ENCODE measurements at regions not wholly inside any gene's neighbourhood (a gene's known extent, or its start where the extent isn't known, plus 50 kb on each side); places are given as distances from the start of the nearest gene placed in this dataset.
"Not testable (repeated sequence)": the region's sequence is repeated elsewhere in the genome, so short reads cannot be mapped to it uniquely, and the experiment has no call there.

DNA sequence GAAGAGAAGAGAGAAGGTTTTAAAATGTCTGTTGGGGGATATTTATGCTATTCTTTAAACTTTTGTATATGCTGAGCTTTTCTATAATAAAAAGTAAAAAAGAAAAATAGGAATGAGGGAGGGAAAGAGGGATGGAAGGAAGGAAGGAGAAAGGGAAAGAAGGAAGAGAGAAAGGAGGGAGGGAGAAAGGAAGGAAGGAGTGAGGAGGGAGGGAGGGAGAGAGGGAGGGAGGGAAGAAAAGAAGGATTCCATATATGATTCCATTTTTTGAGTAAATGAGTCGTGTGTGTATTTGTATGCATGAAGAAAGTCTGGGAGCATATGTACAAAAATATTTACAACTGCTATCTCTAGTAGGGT lies 120.9 kb upstream of the ZBTB40 start:
- H3K4me1 ChIP-seq (ENCODE audit: control insufficient read depth in 2 of 2, insufficient read depth in 2 of 2, low read length in 2 of 2), result peaks cover 0 to 5% of the 10 kb centered on the region in 2 donors
- no peak overlapping the region for H3K27ac ChIP-seq (ENCODE audit: low read depth in 2 of 2, low read length in 2 of 2)
- H3K9me3 ChIP-seq (ENCODE audit: control insufficient read depth in 2 of 2, low read length in 2 of 2), result no peaks in the 10 kb centered on the region
- no peak overlapping the region for H3K9ac ChIP-seq (ENCODE audit: low read depth in 1 of 2, low read length in 2 of 2)
- H3K27me3 ChIP-seq (ENCODE audit: control insufficient read depth in 2 of 2, insufficient read depth in 2 of 2, low read length in 2 of 2), result peaks cover 0 to 4% of the 10 kb centered on the region in 2 donors
- H3K36me3 ChIP-seq (ENCODE audit: control insufficient read depth in 2 of 2, insufficient read depth in 2 of 2, low read length in 2 of 2), result no peaks in the 10 kb centered on the region
- no peak overlapping the region for H3K4me3 ChIP-seq (ENCODE audit: low read length in 2 of 2)

DNA sequence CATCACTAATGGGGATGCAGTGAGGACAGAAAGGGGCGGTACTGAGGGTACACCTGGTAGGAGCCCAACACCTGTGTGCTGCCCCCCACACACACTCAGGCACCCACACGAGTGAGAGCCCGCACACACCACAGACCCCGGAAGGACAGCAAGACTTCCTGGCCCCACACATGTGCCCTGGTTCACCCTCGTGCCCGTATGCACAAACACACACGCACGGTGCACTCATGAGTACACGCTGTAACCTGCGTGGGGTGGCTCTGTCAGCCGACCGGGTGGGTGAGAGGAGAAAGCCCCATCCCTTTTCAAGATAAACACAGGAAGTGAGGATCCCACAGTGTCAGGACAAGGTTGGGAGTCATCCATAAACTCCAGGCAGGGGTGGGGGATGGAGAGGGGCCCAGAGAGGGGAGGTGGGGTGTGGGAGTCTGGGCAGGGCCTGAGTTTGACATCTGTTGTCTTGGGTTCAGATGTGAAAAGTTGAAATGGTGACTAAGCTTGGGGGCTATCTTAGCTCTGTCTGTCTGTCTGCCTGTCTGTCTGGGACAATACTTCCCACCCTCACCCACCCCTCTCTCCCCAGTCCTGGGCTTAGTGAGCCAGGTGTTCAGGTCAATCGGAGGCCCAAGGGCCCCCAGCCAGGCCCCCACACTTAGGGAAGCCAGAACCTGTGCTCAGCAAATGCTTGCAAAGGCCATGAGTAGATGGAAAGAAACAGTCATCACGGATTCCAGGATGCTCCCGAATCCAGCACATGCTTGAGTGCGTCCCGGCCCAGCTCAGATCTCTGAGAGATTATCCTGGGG lies 119.8 kb upstream of the ZBTB40 start:
- Histone ChIP-seq H3K9me3 (ENCODE audit: control insufficient read depth in 2 of 2, low read length in 2 of 2) (no peaks in the 10 kb centered on the region), H3K4me3 (ENCODE audit: low read length in 2 of 2) (no peak overlapping the region), H3K9ac (ENCODE audit: low read depth in 1 of 2, low read length in 2 of 2) (no peak overlapping the region), H3K27ac (ENCODE audit: low read depth in 2 of 2, low read length in 2 of 2) (no peak overlapping the region), H3K27me3 (ENCODE audit: control insufficient read depth in 2 of 2, insufficient read depth in 2 of 2, low read length in 2 of 2) (peaks cover 0 to 4% of the 10 kb centered on the region in 2 donors), H3K4me1 (ENCODE audit: control insufficient read depth in 2 of 2, insufficient read depth in 2 of 2, low read length in 2 of 2) (peaks cover 0 to 5% of the 10 kb centered on the region in 2 donors), H3K36me3 (ENCODE audit: control insufficient read depth in 2 of 2, insufficient read depth in 2 of 2, low read length in 2 of 2) (no peaks in the 10 kb centered on the region)

- H3K9ac ChIP-seq (ENCODE audit: low read depth in 1 of 2, low read length in 2 of 2), result no peak overlapping the region
- H3K9me3 ChIP-seq (ENCODE audit: control insufficient read depth in 2 of 2, low read length in 2 of 2), result no peaks in the 10 kb centered on the region
- H3K27me3 ChIP-seq (ENCODE audit: control insufficient read depth in 2 of 2, insufficient read depth in 2 of 2, low read length in 2 of 2), result peaks cover 0 to 4% of the 10 kb centered on the region in 2 donors
- H3K4me3 ChIP-seq (ENCODE audit: low read length in 2 of 2), result no peak overlapping the region
- peaks cover 0 to 5% of the 10 kb centered on the region in 2 donors for H3K4me1 ChIP-seq (ENCODE audit: control insufficient read depth in 2 of 2, insufficient read depth in 2 of 2, low read length in 2 of 2)
- H3K36me3 ChIP-seq (ENCODE audit: control insufficient read depth in 2 of 2, insufficient read depth in 2 of 2, low read length in 2 of 2), result no peaks in the 10 kb centered on the region
- no peak overlapping the region for H3K27ac ChIP-seq (ENCODE audit: low read depth in 2 of 2, low read length in 2 of 2)
Observed at GRCh38 chr1:22332424-22332717, 119.3 kb upstream of the ZBTB40 start.

DNA sequence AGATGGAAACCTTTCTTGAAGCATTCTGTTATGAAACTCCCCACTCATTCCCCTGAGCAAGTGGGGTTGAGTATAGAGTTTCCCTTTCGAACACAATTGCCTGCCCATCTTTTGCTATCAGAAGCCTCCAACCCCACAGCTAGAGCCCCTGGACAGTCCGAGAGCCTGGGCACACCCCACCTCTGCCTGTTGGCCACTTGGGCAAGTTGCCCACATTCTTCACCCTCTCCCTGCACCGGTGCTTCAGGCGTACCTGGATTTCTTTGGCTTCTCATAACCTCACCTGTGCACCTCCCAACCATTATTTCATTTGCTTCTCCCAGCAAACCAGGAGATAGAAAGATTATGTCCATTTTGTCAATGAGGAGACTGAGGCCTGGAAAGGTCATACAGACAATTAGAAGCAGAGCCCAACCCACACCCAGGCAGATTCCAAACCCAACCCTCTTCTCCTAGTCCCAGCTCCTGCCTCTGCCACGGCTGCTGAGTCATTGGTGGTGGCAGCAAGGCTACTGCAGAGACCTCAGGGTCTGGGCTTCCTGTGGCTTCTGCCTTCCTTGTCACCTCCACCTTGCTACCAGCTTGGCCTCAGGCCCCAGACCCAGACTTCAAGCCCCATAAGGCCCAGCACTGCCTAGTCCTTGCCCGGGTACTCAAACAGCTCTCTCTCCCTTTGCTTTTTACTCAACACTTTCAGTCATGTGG lies 118.7 kb upstream of the ZBTB40 start:
- Histone ChIP-seq H3K9ac (ENCODE audit: low read depth in 1 of 2, low read length in 2 of 2) (no peak overlapping the region), H3K27ac (ENCODE audit: low read depth in 2 of 2, low read length in 2 of 2) (no peak overlapping the region), H3K27me3 (ENCODE audit: control insufficient read depth in 2 of 2, insufficient read depth in 2 of 2, low read length in 2 of 2) (peaks cover 0 to 4% of the 10 kb centered on the region in 2 donors), H3K4me3 (ENCODE audit: low read length in 2 of 2) (no peak overlapping the region), H3K9me3 (ENCODE audit: control insufficient read depth in 2 of 2, low read length in 2 of 2) (no peaks in the 10 kb centered on the region), H3K4me1 (ENCODE audit: control insufficient read depth in 2 of 2, insufficient read depth in 2 of 2, low read length in 2 of 2) (peaks cover 0 to 5% of the 10 kb centered on the region in 2 donors), H3K36me3 (ENCODE audit: control insufficient read depth in 2 of 2, insufficient read depth in 2 of 2, low read length in 2 of 2) (no peaks in the 10 kb centered on the region)

DNA sequence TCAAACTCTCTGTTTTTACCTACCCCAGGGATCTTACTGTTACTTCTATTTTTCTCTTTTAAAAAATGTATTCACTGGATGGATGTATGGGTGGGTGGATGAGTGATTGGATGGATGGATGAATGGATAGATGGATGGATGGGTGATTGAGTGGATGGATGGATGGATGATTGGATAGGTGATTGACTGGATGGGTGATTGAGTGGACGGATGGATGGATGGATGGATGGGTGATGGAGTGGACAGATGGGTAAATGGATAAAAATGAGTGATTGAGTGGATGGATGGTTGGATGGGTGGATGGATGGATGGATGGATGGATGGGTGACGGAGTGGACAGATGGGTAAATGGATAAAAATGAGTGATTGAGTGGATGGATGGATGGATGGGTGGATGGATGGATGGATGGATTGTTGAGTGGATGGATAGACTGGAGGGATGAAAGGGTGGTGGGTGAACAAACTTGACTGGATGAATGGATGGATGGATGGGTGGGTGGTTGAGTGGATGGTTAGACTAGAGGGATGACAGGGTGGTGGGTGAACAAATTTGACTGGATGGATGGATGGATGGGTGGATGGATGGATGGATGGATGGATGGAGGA lies 118.0 kb upstream of the ZBTB40 start:
- Histone ChIP-seq H3K36me3 (ENCODE audit: control insufficient read depth in 2 of 2, insufficient read depth in 2 of 2, low read length in 2 of 2) (no peaks in the 10 kb centered on the region), H3K4me3 (ENCODE audit: low read length in 2 of 2) (no peak overlapping the region), H3K9ac (ENCODE audit: low read depth in 1 of 2, low read length in 2 of 2) (no peak overlapping the region), H3K4me1 (ENCODE audit: control insufficient read depth in 2 of 2, insufficient read depth in 2 of 2, low read length in 2 of 2) (peaks cover 0 to 5% of the 10 kb centered on the region in 2 donors), H3K9me3 (ENCODE audit: control insufficient read depth in 2 of 2, low read length in 2 of 2) (no peaks in the 10 kb centered on the region), H3K27ac (ENCODE audit: low read depth in 2 of 2, low read length in 2 of 2) (no peak overlapping the region), H3K27me3 (ENCODE audit: control insufficient read depth in 2 of 2, insufficient read depth in 2 of 2, low read length in 2 of 2) (peaks cover 0 to 4% of the 10 kb centered on the region in 2 donors)

GRCh38 chr1:22334860-22335550 lies 116.6 kb upstream of the ZBTB40 start:
- peaks cover under 1% of the 10 kb centered on the region in 2 donors for H3K27me3 ChIP-seq (ENCODE audit: control insufficient read depth in 2 of 2, insufficient read depth in 2 of 2, low read length in 2 of 2)
- H3K4me3 ChIP-seq (ENCODE audit: low read length in 2 of 2), result no peak overlapping the region
- no peak overlapping the region for H3K27ac ChIP-seq (ENCODE audit: low read depth in 2 of 2, low read length in 2 of 2)
- no peaks in the 10 kb centered on the region for H3K36me3 ChIP-seq (ENCODE audit: control insufficient read depth in 2 of 2, insufficient read depth in 2 of 2, low read length in 2 of 2)
- H3K4me1 ChIP-seq (ENCODE audit: control insufficient read depth in 2 of 2, insufficient read depth in 2 of 2, low read length in 2 of 2), result peaks cover 0 to 5% of the 10 kb centered on the region in 2 donors
- no peaks in the 10 kb centered on the region for H3K9me3 ChIP-seq (ENCODE audit: control insufficient read depth in 2 of 2, low read length in 2 of 2)
- no peak overlapping the region for H3K9ac ChIP-seq (ENCODE audit: low read depth in 1 of 2, low read length in 2 of 2)

GRCh38 chr1:22336274-22336673 lies 115.4 kb upstream of the ZBTB40 start:
- H3K27ac ChIP-seq (ENCODE audit: low read depth in 2 of 2, low read length in 2 of 2); H3K9ac ChIP-seq (ENCODE audit: low read depth in 1 of 2, low read length in 2 of 2); H3K4me3 ChIP-seq (ENCODE audit: low read length in 2 of 2); H3K9me3 ChIP-seq (ENCODE audit: control insufficient read depth in 2 of 2, low read length in 2 of 2); H3K4me1 ChIP-seq (ENCODE audit: control insufficient read depth in 2 of 2, insufficient read depth in 2 of 2, low read length in 2 of 2); H3K36me3 ChIP-seq (ENCODE audit: control insufficient read depth in 2 of 2, insufficient read depth in 2 of 2, low read length in 2 of 2); H3K27me3 ChIP-seq (ENCODE audit: control insufficient read depth in 2 of 2, insufficient read depth in 2 of 2, low read length in 2 of 2): not testable (repeated sequence)

GRCh38 chr1:22336696-22337545 lies 114.7 kb upstream of the ZBTB40 start:
- not testable (repeated sequence) for H3K4me3 ChIP-seq (ENCODE audit: low read length in 2 of 2); H3K9ac ChIP-seq (ENCODE audit: low read depth in 1 of 2, low read length in 2 of 2); H3K9me3 ChIP-seq (ENCODE audit: control insufficient read depth in 2 of 2, low read length in 2 of 2); H3K27ac ChIP-seq (ENCODE audit: low read depth in 2 of 2, low read length in 2 of 2); H3K36me3 ChIP-seq (ENCODE audit: control insufficient read depth in 2 of 2, insufficient read depth in 2 of 2, low read length in 2 of 2); H3K4me1 ChIP-seq (ENCODE audit: control insufficient read depth in 2 of 2, insufficient read depth in 2 of 2, low read length in 2 of 2)
- H3K27me3 ChIP-seq (ENCODE audit: control insufficient read depth in 2 of 2, insufficient read depth in 2 of 2, low read length in 2 of 2), result peaks cover 3 to 11% of the 10 kb centered on the region in 2 donors

DNA sequence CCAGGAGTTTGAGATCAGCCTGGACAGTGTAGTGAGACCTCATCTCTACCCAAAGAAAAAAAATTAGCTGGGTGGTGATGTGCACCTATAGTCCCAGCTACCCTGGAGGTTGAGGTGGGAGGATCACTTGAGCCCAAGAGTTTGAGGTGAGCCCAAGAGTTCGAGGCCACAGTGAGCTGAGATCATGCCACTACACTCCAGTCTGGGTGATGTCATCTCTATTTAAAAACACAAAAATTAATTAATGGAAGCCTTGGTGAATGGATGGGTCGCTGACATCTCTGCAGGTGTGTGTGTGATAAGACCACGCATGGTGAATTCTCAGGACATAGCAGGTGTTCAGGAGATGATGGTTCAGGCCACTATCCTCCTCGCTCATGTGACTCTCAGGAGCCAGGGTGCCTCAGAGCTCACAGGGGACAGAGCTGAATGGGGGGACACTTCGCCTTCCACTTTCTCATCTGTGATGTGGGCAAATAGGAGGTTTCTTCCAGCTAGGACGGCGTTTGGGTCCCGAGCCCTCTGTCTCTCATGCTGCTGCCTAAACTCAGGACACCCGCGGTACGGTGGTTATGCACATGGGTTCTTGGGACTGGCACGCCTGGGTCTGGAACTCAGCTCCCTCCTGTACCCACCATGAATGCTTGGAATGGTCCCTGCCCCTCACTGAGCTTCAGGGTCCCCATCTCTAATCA lies 113.4 kb upstream of the ZBTB40 start:
- H3K27ac ChIP-seq (ENCODE audit: low read depth in 2 of 2, low read length in 2 of 2), result no peak overlapping the region
- H3K9ac ChIP-seq (ENCODE audit: low read depth in 1 of 2, low read length in 2 of 2), result no peak overlapping the region
- H3K36me3 ChIP-seq (ENCODE audit: control insufficient read depth in 2 of 2, insufficient read depth in 2 of 2, low read length in 2 of 2), result no peaks in the 10 kb centered on the region
- H3K4me3 ChIP-seq (ENCODE audit: low read length in 2 of 2), result no peak overlapping the region
- peaks cover 5% of the 10 kb centered on the region in 2 donors for H3K4me1 ChIP-seq (ENCODE audit: control insufficient read depth in 2 of 2, insufficient read depth in 2 of 2, low read length in 2 of 2)
- H3K27me3 ChIP-seq (ENCODE audit: control insufficient read depth in 2 of 2, insufficient read depth in 2 of 2, low read length in 2 of 2), result peaks cover 11 to 23% of the 10 kb centered on the region in 2 donors
- H3K9me3 ChIP-seq (ENCODE audit: control insufficient read depth in 2 of 2, low read length in 2 of 2), result no peaks in the 10 kb centered on the region
